ENCODE measurements at regions not wholly inside any gene's neighbourhood (a gene's known extent, or its start where the extent isn't known, plus 50 kb on each side); places are given as distances from the start of the nearest gene placed in this dataset.
"Not testable (repeated sequence)": the region's sequence is repeated elsewhere in the genome, so short reads cannot be mapped to it uniquely, and the experiment has no call there.

DNA sequence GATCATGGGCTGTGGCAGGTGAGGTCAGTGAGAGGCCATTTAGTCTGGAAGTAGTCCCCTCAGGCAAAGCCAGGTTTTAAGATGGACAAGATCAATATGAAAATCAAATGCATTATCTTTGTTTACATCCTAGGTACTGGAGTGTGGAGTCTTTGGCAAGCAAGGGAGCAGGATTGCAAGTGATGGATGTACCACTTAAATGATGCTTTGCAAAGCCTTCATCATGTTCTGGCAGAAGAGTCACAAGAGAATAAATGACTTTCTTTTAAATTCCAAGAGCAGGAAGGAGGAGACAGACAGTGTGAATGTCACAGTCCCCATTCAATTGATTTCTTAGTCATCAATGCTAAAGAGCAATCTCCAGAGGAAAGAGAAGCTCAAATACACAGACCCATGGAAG is 908.3 kb downstream of the FAM181B start:
- DNase-seq (ENCODE audit: low read depth in 2 of 3, low spot score in 2 of 3): no peak

GRCh38 chr11:81819462-81819861 is 914.2 kb downstream of the FAM181B start:
- no peak for DNase-seq (ENCODE audit: low read depth in 2 of 3, low spot score in 2 of 3)

GRCh38 chr11:81804858-81805257 is 928.8 kb downstream of the FAM181B start:
- DNase-seq (ENCODE audit: low read depth in 2 of 3, low spot score in 2 of 3): no peak

DNA sequence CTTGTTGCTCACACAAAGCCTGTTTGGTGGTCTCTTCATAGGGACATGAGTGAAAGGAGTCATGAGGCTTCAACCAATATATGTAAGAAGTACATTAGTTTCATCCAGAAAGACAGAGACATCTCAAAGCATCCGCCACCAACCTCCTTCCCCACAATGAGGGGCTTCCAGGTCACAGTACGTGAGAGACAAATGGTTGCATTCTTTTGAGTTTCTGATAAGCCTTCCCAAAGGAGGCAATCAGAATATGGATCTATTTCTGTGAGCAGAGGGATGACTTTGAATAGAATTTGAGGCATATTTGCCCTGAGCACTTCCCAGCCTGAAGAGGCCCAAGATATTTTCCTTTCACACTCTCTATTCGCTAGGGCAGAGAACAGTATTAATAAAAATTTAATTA is 931.1 kb downstream of the FAM181B start:
- no peak for DNase-seq (ENCODE audit: low read depth in 2 of 3, low spot score in 2 of 3)

DNA sequence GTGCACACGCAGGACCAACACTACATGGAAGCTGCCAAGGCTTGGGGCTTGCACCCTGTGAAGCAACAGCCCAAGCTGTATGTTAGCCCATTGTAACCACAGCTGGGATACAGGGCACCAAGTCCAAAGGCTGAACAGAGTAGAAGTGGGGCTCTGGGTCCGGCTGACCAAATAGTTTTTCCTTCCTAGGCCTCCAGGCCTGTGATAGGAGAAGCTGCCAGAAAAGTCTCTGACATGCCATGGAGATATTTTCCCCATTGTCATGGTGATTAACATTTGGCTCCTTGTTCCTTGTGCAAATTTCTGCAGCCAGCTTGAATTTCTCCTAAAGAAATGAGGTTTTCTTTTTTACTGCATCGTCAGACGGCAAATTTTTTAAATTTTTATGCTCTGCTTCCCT is 941.2 kb downstream of the FAM181B start:
- DNase-seq (ENCODE audit: low read depth in 2 of 3, low spot score in 2 of 3): no peak

DNA sequence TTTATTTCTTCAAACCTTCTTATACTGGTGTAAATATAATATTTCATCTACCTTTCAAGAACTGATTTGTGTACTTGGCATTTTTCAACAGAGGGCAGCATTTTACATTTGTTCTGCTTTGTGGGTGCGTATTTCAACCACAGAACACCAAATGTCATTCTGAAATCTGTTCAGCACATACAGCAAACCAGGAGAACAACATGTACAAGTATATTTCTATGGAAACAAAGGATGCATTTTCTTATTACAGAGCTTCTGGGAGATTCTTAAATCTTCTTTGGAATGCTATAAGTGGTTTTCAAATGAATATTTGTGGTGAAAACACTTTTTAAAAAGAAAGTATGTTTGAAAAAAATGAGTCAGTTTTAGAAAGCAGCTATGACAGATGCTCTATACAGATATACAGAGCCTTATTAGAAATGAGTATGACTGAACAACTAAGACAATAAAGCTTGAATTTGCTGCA is 946.0 kb downstream of the FAM181B start:
- DNase-seq (ENCODE audit: low read depth in 2 of 3, low spot score in 2 of 3): peak in 2 of 3 donors; percentile 10 to 56

DNA sequence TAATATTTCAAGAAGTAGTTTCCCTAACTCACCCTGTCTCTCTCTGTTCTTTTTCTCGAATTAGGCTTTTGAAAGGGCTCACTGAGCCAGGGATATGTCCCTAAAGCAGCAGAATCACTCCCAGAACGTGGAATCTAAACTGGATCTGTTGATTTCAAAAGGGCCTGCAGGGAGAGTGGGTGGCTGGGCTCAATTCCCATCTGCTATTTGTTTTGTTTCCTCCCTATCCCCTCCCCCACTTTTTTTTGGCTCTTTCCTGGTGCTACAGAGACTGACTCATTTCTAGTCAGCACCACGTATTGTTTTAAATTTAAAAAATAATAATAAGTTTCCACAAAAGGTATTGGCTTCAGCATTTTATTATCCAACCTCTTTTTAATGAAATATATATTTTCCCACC is 961.5 kb downstream of the FAM181B start:
- no peak for DNase-seq (ENCODE audit: low read depth in 2 of 3, low spot score in 2 of 3)

DNA sequence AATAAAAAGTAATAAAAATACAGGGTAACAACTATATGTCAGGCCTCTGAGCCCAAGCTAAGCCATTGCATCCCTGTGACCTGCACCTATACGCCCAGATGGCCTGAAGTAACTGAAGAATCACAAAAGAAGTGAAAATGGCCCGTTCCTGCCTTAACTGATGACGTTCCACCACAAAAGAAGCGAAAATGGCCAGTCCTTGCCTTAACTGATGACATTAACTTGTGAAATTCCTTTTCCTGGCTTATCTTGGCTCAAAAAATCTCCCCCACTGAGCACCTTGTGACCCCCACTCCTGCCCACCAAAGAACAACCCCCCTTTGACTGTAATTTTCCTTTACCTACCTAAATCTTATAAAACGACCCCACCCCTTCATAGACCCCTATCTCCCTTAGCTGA is 963.8 kb downstream of the FAM181B start:
- DNase-seq (ENCODE audit: low read depth in 2 of 3, low spot score in 2 of 3): not testable (repeated sequence)

DNA sequence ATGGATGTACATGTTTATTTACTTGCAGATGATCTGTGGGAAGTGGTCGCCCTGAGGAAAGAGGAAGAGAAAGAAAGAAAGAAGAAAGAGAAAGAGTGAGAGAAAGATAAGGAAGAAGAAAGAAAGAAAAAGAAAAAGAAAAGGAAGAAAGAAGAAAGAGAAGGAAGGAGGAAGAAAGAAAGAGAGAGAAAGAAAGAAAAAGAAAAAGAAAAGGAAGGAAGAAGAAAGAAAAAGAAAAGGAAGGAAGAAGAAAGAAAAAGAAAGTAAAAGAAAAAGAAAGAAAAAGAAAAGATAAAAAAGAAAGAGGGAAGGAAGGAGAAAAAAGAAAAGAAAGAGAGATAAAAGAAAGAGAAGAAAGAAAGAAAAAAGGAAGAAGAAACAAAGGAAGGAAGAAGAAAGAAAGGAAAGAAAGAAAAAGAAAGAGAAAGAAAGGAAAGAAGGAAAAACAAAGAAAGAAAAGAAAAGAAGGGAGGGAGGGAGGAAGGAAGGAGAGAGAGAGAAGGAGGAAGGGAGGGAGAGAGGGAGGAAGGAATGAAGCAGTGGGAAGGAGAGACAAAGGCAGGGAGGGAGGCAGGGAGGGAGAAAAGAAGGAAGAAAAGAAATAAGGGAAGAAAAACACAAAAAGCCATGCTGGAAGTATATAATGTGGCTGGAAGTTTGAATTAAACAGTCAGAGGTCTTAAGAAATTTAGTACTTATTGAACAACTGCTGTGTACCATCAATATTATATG is 976.6 kb downstream of the FAM181B start:
- DNase-seq (ENCODE audit: low read depth in 2 of 3, low spot score in 2 of 3): no peak

GRCh38 chr11:81749245-81749644 is 984.4 kb downstream of the FAM181B start:
- DNase-seq (ENCODE audit: low read depth in 2 of 3, low spot score in 2 of 3): no peak

GRCh38 chr11:81744336-81745116 is 989.1 kb downstream of the FAM181B start:
- no peak for DNase-seq (ENCODE audit: low read depth in 2 of 3, low spot score in 2 of 3)

DNA sequence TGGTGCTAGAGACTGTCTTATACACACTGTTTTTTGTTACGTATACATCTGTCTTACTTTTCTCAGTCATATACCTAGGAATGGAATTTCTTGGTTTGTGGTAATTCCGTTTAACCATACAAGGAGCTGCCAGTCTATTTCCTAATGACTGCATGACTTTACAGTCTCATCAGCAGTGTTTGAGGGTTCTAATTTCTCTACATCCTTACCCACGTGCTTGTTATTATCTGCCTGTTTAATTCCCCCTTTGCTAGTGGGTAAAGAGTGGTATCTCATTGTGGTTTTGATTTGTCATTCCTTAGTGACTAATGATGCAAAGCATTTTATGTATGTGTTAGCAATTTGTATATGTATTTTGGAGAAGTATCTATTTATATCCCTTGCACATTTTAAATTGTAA is 1008.0 kb downstream of the FAM181B start:
- DNase-seq (ENCODE audit: low read depth in 2 of 3, low spot score in 2 of 3): no peak

- DNase-seq (ENCODE audit: low read depth in 2 of 3, low spot score in 2 of 3): no peak
Observed at GRCh38 chr11:81717695-81718094, 1016.0 kb downstream of the FAM181B start.

- no peak for DNase-seq (ENCODE audit: low read depth in 2 of 3, low spot score in 2 of 3)
Observed at GRCh38 chr11:81707881-81708280, 1025.8 kb downstream of the FAM181B start.

DNA sequence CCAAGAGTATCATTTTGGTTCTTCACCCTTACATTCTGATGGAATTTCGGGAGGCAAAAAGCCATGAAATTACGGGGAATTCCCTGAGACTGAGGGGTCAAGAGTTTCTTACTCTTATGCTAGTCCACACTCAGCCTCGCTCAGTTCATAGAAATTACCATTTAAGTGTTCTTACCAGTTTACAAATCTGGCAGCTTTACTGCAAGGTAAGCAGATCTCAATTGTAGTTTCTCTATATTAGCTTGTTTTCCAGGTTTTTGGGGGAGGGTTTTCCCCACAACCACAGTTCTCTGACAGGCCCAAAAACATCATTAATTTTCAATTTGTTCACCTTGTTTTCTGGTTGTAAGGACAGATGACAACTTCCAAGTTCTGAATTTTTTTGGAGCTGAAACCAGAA is 1028.4 kb downstream of the FAM181B start:
- no peak for DNase-seq (ENCODE audit: low read depth in 2 of 3, low spot score in 2 of 3)

GRCh38 chr11:81700076-81700475 is 1033.6 kb downstream of the FAM181B start:
- DNase-seq (ENCODE audit: low read depth in 2 of 3, low spot score in 2 of 3): no peak

GRCh38 chr11:81687057-81687456 is 1046.6 kb downstream of the FAM181B start:
- DNase-seq (ENCODE audit: low read depth in 2 of 3, low spot score in 2 of 3): no peak

DNA sequence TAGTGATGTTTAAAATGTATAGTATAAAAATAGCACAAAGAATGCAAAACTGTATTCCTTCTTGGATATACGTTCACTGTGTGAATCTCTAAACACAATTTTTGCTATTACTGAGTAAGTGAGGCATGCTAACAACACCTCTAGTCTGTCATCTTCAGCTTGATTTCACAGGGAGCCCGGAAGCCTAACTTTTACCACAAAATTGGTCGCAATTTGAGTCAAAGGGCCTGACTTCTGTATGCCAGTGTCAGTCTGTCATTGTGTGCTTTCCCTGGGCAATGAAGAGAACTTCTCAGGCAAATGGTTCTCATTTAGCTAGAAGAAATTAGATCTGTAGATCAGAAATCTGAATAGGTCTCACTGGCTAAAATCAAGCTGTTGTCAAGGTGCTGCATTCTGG is 1059.5 kb downstream of the FAM181B start:
- no peak for DNase-seq (ENCODE audit: low read depth in 2 of 3, low spot score in 2 of 3)

- DNase-seq (ENCODE audit: low read depth in 2 of 3, low spot score in 2 of 3): no peak
Observed at GRCh38 chr11:81673001-81673400, 1060.7 kb downstream of the FAM181B start.

- DNase-seq (ENCODE audit: low read depth in 2 of 3, low spot score in 2 of 3): no peak
Observed at GRCh38 chr11:81669935-81670543, 1063.6 kb downstream of the FAM181B start.

GRCh38 chr11:81658722-81659121 is 1074.9 kb downstream of the FAM181B start:
- DNase-seq (ENCODE audit: low read depth in 2 of 3, low spot score in 2 of 3): peak in 2 of 3 donors; percentile 3 to 13

- no peak for DNase-seq (ENCODE audit: low read depth in 2 of 3, low spot score in 2 of 3)
Observed at GRCh38 chr11:81655351-81655750, 1078.3 kb downstream of the FAM181B start.

Data from hematopoietic multipotent progenitor cell (in vitro differentiated cells).